ENCODE measurements at regions not wholly inside any gene's neighbourhood (a gene's known extent, or its start where the extent isn't known, plus 50 kb on each side); places are given as distances from the start of the nearest gene placed in this dataset.

DNA sequence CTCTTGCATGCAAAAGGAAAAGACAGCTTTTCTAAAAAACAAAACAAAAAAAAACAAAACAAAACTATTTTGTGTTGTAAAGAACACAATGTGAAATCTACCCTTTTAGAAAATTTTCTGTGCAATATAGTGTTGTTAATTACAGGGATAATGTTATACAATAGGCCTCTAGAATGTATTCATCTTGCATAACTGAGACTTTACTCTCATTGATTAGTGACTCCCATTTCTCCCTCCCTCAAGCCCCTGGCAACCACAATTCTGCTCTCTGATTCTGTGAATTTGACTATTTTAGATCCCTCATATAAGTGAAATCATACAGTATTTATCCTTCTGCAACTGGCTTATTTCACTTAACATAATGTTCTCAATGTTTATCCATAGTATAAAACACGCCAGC is 234.1 kb downstream of the TMEM161B start:
- Histone ChIP-seq H3K9me3 (replicated peaks; ENCODE audit: control insufficient read depth, insufficient read depth, low read depth, low read length) (no peaks in the 10 kb centered on the region), H3K27ac (ENCODE audit: extremely low read depth, low read depth, low read length) (no peak overlapping the region), H4K20me1 (replicated peaks; ENCODE audit: control insufficient read depth, insufficient read depth, low read length) (no peaks in the 10 kb centered on the region), H3K9me1 (ENCODE audit: control insufficient read depth, insufficient read depth, low read length) (no peaks in the 10 kb centered on the region), H3K4me2 (ENCODE audit: insufficient read depth, low read length) (no peak overlapping the region), H3K4me1 (replicated peaks in 1 of 2; ENCODE audit: control insufficient read depth in 2 of 2, insufficient read depth in 2 of 2, low read length in 2 of 2) (no peaks in the 10 kb centered on the region), H3K9ac (ENCODE audit: insufficient read depth in 1 of 2, low read depth in 2 of 2, low read length in 2 of 2) (no peak overlapping the region), H2AFZ (ENCODE audit: low read depth, low read length) (no peak overlapping the region), H3K36me3 (ENCODE audit: control insufficient read depth, insufficient read depth, low read length) (no peaks in the 10 kb centered on the region), H3K4me3 (no peak overlapping the region), H3K79me2 (ENCODE audit: control insufficient read depth, insufficient read depth, low read length) (no peaks in the 10 kb centered on the region), H3K27me3 (ENCODE audit: control insufficient read depth in 2 of 2, insufficient read depth in 2 of 2, low read length in 2 of 2) (no peaks in the 10 kb centered on the region)
- no peak for TF ChIP-seq GABPB1 (CRISPR knock-in tag; IDR thresholded peaks at IDR 0.05)
- POLR2A ChIA-PET = no interaction called here
- FAIRE-seq = no peak
- DNase-seq (ENCODE audit: extremely low read depth in 1 of 4, low spot score in 3 of 4) = no peak
- CTCF ChIA-PET (ENCODE audit: low intra/inter-chr PET ratio) = no interaction called here
- WGBS (ENCODE audit: insufficient coverage, low coverage, missing lambda C conversion rate) = 0% methylated on average over 1 of the region's 1 CpG
- in situ Hi-C loops (cut with MboI) (no loop called here), intact Hi-C loops (cut with micrococcal nuclease) (no loop called here)
- no peak for ATAC-seq
- BruUV-seq (replicated peaks) = no TSS peak

DNA sequence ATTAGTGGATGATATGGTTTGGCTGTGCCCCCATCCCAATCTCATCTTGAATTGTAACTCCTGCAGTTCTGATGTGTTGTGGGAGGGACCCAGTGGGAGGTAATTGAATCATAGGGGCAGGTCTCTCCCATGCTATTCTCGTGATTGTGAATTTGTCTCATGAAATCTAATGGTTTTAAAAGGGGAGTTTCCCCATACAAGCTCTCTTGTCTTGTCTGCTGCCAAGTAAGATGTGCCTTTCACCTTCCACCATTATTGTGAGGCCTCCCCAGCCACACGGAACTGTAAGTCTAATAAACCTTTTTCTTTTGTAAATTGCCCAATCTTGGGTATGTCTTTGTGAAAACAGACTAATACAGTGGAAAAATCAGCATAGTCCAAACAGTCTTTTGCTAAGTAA is 235.5 kb downstream of the TMEM161B start:
- no peak for FAIRE-seq
- Histone ChIP-seq H3K9ac (ENCODE audit: insufficient read depth in 1 of 2, low read depth in 2 of 2, low read length in 2 of 2) (no peak overlapping the region), H3K9me1 (ENCODE audit: control insufficient read depth, insufficient read depth, low read length) (no peaks in the 10 kb centered on the region), H2AFZ (ENCODE audit: low read depth, low read length) (no peak overlapping the region), H3K4me2 (ENCODE audit: insufficient read depth, low read length) (no peak overlapping the region), H3K9me3 (replicated peaks; ENCODE audit: control insufficient read depth, insufficient read depth, low read depth, low read length) (no peaks in the 10 kb centered on the region), H3K79me2 (ENCODE audit: control insufficient read depth, insufficient read depth, low read length) (no peaks in the 10 kb centered on the region), H3K27ac (ENCODE audit: extremely low read depth, low read depth, low read length) (no peak overlapping the region), H3K36me3 (ENCODE audit: control insufficient read depth, insufficient read depth, low read length) (no peaks in the 10 kb centered on the region), H3K27me3 (ENCODE audit: control insufficient read depth in 2 of 2, insufficient read depth in 2 of 2, low read length in 2 of 2) (no peaks in the 10 kb centered on the region), H4K20me1 (replicated peaks; ENCODE audit: control insufficient read depth, insufficient read depth, low read length) (no peaks in the 10 kb centered on the region), H3K4me3 (no peak overlapping the region), H3K4me1 (replicated peaks in 1 of 2; ENCODE audit: control insufficient read depth in 2 of 2, insufficient read depth in 2 of 2, low read length in 2 of 2) (no peaks in the 10 kb centered on the region)
- TF ChIP-seq NELFE (IDR thresholded peaks at IDR 0.05; ENCODE audit: insufficient read depth, insufficient read length) = no peak
- no peak for TF ChIP-seq SIN3B (IDR thresholded peaks at IDR 0.05; ENCODE audit: low read depth)
- no peak for TF ChIP-seq NR2C1 (IDR thresholded peaks at IDR 0.05)
- no peak for TF ChIP-seq NR2C1 (tag; IDR thresholded peaks at IDR 0.05)
- TF ChIP-seq, protein P1, sequence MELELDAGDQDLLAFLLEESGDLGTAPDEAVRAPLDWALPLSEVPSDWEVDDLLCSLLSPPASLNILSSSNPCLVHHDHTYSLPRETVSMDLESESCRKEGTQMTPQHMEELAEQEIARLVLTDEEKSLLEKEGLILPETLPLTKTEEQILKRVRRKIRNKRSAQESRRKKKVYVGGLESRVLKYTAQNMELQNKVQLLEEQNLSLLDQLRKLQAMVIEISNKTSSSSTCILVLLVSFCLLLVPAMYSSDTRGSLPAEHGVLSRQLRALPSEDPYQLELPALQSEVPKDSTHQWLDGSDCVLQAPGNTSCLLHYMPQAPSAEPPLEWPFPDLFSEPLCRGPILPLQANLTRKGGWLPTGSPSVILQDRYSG (tag; conservative IDR thresholded peaks at IDR 0.05; ENCODE audit: low read depth) = no peak
- TF ChIP-seq GTF2E2 (tag; IDR thresholded peaks at IDR 0.05) = no peak
- no peak for TF ChIP-seq ETV1 (tag; conservative IDR thresholded peaks at IDR 0.05; ENCODE audit: low read depth)
- TF ChIP-seq, protein P2, sequence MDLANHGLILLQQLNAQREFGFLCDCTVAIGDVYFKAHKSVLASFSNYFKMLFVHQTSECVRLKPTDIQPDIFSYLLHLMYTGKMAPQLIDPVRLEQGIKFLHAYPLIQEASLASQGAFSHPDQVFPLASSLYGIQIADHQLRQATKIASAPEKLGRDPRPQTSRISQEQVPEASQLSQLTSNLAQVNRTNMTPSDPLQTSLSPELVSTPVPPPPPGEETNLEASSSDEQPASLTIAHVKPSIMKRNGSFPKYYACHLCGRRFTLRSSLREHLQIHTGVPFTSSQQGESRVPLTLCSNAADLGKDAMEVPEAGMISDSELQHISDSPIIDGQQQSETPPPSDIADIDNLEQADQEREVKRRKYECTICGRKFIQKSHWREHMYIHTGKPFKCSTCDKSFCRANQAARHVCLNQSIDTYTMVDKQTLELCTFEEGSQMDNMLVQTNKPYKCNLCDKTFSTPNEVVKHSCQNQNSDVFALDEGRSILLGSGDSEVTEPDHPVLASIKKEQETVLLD (IDR thresholded peaks at IDR 0.05) = no peak
- no peak for TF ChIP-seq MCM5 (IDR thresholded peaks at IDR 0.05; ENCODE audit: low read depth)
- TF ChIP-seq ARID2 (IDR thresholded peaks at IDR 0.05) = no peak
- TF ChIP-seq EHMT2 (IDR thresholded peaks at IDR 0.05) = no peak
- no peak for TF ChIP-seq NR4A1 (CRISPR knock-in tag; IDR thresholded peaks at IDR 0.05)
- TF ChIP-seq NR4A1 (tag; IDR thresholded peaks at IDR 0.05) = no peak
- TF ChIP-seq ZNF384 (IDR thresholded peaks at IDR 0.05; ENCODE audit: low read depth, low read length) = no peak
- no peak for TF ChIP-seq LEF1 (IDR thresholded peaks at IDR 0.05)
- no peak for TF ChIP-seq BCL6 (CRISPR knock-in tag; IDR thresholded peaks at IDR 0.05)
- no peak for ATAC-seq
- DNase-seq (ENCODE audit: extremely low read depth in 1 of 4, low spot score in 3 of 4) = no peak
- ChIA-PET CTCF (ENCODE audit: low intra/inter-chr PET ratio) (no interaction called here), POLR2A (no interaction called here)
- BruUV-seq (replicated peaks) = no TSS peak
- in situ Hi-C loops (cut with MboI) = no loop called here
- 4% methylated on average over 2 of the region's 2 CpGs for WGBS (ENCODE audit: insufficient coverage, low coverage, missing lambda C conversion rate)
- intact Hi-C loops (cut with micrococcal nuclease) = no loop called here

Data from K562 (cell line).